ENCODE measurements at regions not wholly inside any gene's neighbourhood (a gene's known extent, or its start where the extent isn't known, plus 50 kb on each side); places are given as distances from the start of the nearest gene placed in this dataset.

DNA sequence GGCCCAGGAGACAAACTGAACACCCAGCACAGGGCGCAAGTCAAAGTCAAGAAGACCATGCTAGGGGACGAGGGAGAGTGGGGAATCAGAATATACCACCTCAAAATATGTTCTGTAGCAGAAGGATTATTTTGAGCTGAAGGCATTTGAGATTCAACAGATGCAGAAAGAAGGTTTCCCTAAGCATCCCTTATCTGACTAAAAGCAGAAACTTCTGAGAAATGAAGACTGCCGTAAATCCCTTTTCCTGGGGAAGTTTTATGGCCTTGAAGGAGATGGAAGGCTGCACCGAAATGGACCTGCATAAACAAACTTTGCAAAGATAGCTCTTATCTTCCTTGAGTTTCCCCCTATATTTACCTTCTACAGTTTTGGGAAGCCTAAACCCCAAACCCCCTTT is 72.8 kb downstream of the PTTG1 start:
- TF ChIP-seq EZH2phosphoT487 (IDR thresholded peaks at IDR 0.05; ENCODE audit: low read depth, severe bottlenecking, unreplicated experiment), result no peak
- TF ChIP-seq CTCF (IDR thresholded peaks at IDR 0.05; ENCODE audit: poor library complexity), result no peak
- TF ChIP-seq EZH2 (IDR thresholded peaks at IDR 0.05; ENCODE audit: borderline replicate concordance), result no peak
